Stimulated activated CD8-positive, alpha-beta memory T cell treated with anti-CD3 and anti-CD28 coated beads, Interleukin-7, amount 100 ng/mL, for 1 hour (primary cell): ENCODE measurements at regions not wholly inside any gene's neighbourhood (a gene's known extent, or its start where the extent isn't known, plus 50 kb on each side); places are given as distances from the start of the nearest gene placed in this dataset.

Experiments
- DNase-seq, 2 donors: peaks; one replicate each; pipeline ENCODE4 v3.0.0-alpha.2; 2020; ENCODE audit warnings: low read depth in 2 of 2

DNA sequence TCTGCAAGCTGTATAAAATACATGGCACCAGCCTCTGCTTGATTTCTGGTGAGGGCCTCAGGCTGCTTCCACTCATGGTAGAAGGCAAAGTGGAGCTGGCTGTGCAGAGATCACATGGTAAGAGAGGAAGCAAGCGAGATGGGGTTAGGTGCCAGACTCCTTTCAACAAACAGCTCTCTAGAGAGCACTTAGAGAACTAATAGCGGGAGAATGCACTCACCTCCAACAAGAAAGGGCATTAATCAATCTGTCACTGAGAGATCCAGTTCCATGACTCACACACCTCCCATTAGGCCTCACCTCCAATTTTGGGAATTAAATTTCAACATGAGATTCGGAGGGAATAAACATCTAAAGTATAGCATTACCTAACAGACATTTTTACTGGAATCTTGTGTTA lies 644.1 kb upstream of the ARRDC4 start:
- DNase-seq: no peak

DNA sequence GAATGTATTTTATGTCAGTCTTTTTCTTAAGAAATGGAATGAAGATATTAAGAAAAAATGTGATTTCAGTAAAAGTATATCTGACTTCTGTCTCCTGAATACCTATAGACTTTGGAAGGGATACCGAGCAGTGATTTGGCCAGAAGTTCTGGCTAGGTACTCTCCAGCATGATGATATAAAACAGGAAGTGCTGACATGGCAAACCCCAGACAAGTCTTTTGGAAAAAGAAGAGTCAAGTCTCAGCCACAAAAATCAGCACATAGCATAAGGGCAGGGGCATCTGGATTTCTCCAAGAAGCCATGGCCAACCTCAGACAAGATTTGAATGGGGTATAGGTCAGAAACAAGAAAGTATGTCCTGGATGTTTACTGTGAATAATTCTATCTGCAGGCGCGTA lies 643.3 kb upstream of the ARRDC4 start:
- no peak for DNase-seq

DNA sequence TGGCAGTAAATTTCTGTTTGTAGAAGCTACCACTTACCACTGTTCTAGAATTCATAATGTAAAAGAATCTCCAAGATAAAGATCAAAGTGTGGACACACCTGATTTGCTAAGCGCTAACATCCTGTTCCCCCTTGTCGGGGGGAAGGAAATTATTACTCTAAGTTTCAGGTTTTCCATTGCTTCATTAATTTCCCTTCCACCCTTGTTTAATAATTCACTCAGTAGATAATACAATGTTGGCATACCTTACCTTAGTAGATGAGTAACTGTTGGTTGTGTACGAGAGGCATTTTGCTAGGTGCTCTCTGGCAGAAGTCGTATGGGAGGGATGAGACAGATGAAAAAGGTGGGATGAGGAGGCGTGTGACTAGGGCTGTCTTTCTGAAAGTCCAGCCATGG lies 641.2 kb upstream of the ARRDC4 start:
- no peak for DNase-seq

DNA sequence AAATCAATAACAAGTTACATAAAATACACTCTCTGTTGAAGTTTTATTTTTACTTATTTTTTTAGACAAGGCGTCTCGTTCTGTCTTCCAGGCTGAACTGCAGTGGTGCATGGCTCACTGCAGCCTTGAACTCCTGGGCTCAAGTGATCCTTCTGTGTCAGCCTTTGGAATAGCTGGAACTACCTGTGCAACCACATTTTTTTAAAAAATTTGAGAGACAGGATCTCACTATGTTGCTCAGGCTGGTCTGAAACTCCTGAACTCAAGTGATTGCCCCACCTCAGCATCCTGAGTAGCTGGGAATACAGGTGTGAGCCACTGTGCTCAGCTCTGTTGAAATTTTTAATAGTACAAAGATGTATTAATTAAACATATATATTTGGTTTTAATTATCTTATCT lies 614.3 kb upstream of the ARRDC4 start:
- no peak for DNase-seq

DNA sequence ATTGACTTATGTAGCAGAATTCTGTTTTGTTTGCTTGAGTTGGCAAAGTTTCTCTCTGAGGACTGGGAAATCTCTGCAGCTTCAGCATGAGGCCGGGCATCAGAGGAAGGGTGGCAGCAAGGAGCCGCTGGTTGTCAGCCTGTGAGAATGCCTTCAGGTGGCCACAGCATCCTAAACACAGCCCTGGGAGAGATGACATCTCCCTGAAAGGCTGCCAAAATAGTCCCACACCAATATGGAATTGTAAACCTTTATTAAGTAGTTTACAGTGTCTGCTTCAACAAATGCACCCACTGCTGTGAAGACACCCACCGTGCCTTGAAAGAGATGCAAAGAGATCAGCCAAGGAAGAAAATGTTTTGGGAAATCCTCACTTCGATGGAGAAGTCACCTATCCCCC lies 609.7 kb upstream of the ARRDC4 start:
- no peak for DNase-seq

DNA sequence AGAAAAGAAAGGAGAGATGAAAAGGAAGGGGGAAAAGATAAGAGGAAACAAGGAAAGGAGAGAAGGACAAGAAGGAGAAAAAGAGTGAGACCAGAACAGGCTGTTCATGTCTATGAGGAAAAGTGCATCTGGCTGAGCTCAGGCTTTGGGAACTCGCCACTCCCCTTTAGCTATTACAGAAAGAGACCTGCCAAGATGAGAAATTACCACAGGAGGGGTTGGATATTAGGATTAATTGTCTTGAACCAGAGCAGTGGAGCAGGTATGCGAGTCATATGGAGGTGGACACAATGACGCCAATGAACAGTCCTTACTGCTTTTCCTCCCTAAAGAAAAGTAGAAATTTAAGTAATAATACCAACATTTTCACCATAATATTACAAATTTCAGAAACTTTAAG lies 577.0 kb upstream of the ARRDC4 start:
- no peak for DNase-seq

DNA sequence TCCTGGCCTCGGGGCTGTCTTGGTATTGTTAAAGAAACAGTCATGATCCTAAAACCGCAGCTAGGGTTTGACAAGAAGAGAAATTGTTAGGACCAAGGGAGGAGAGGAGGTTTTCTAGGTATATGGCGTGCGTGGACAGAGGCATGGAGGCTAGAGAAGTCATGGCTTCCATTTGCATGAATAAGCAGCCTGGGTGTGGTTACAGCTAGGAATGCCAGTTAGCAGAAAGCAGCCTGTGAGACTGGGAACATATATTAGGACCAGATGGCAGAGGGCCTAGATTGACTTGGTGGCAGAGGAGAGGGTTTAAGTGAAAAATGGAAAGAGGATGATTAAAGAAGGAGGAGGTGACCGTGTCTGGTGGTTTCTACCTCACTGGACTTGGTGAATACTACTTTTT lies 573.6 kb upstream of the ARRDC4 start:
- no peak for DNase-seq

DNA sequence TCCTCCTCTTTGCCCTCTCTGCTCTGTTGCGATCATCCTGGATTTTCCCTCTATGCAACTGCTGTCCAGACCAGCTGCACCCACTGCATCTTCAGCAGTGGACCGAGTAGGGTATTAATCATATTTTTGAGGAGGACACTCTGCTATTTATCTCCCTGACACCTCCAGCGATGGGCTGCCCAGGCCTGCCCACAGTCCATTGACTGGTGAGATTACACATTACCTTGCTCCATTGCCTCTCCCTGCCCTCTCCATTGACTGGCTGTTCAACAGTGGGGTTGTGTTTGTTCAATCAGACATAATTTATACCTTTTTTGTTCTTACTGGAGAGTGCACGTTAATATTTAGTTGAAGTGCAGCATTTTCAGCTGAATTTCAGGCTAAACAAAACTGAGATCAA lies 559.3 kb upstream of the ARRDC4 start:
- no peak for DNase-seq

DNA sequence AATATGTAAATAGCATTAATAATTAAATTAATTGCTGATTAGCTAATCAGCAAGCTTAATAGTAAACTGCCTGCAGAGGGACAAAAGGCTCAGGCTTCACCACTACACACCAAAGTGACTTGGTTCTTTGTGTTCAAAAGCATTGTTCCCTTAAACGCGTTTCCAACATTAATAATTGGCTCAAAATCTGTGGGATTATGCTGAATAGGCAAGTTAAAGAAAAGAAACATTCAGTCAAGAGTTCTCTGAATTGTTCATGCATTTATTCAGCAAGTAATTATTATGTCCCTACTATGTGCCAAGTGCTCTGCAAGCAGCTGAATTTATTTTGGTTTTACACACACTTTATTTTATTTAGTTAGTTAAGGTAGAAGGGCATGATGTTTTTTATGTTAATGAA lies 558.5 kb upstream of the ARRDC4 start:
- no peak for DNase-seq

DNA sequence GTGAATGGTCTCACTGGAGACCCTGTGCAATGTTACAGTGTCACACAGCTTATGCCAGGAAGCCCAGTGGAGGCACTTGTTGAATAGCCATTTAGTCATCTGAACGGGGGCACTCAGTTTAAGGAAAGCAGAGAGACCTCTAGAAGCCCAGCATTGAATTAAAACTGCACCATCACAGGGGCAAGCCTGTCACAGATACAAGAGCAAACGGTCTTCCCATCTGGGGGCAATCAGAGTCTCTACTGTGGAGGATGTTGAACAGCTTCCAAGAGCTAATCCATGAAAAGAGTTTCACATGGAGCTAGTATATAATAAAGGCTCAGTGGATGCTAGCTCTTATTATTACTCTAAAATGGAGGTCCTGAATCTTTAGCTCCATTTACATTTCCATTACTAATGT lies 553.7 kb upstream of the ARRDC4 start:
- no peak for DNase-seq

DNA sequence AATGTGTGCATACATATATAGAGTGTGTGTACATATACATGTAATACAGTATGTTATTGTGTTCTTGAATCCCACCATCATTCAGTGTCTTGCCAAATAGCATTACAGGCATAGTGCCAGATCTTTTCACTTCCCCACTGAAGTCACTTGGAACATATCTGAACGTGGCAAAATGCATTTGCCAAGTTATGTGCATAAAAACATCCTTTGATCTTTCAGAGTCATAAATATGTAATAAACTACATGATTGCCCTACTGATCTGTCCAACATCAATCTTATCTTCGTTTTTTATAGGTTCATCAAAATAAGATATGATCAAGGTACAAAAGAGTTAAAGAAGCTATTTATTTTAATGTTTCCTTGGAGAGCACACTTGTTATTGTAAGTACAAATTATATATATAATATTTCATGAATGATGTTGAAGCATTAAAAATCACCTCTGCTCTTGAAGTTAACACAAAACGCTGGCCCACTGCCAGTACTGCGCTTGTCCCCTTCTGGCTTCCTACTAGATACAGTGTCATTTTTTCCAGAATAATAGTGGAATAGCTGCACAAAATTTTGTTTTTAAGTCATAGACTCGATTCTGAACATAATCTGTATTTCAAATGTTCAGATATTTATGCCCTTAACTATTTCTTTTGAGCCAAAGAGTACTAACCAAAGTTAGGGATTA lies 549.5 kb upstream of the ARRDC4 start:
- no peak for DNase-seq

DNA sequence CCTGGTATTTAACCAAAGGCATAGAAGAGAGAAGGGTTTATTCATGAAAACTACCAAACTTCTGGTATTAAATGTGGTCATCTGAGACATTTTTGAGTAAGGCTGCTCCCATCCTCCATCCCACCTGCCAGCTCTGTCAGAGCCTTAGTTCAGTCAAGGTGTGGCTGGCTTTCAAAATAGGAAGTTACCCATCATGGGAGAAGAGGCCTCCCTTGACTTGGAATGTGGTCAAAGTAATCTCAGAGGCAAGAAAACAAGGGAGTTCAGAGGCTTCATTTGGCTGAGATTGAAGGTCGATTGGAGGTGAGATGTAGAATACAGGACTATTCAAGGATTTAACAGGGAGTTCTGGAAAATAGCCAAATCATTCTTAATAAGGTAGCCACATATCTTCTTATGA lies 540.4 kb upstream of the ARRDC4 start:
- DNase-seq: no peak

DNA sequence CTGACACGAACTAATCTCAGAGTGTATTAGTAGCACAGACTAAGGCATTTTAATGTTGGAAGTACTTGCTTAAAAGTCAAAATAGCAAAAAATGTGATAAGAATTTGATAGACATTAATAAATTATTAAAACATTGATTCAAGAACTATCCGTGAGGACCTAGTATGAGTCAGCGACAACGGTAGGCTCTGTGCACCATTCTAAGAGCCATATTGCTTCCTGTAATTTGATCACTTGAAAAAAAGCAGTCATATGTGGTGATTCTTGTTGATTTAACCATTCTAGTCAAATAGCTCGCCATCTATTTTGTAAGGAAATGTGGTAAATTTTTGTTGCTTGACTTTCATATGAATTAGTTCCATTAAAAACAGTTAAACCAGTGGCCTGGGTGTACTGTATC lies 534.9 kb upstream of the ARRDC4 start:
- no peak for DNase-seq

DNA sequence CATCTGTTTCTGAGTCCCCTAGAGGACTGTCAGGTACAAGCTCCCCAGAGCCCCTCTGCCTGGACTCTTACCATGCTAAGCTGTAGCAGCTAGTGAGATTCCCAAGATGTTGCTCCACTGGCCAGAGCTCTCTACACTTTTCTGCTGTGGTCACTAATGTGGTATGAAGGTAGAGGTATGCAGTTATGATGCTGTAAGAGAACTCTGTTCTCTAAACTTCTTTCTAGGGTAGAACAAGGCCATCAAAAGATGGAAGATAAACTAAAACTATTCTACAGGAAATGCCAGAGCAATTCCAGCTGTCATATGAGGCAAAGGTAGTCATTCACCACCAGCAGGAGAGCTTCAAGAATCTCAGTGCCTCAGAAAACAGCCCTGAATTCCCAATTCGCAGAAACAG lies 517.4 kb upstream of the ARRDC4 start:
- no peak for DNase-seq

DNA sequence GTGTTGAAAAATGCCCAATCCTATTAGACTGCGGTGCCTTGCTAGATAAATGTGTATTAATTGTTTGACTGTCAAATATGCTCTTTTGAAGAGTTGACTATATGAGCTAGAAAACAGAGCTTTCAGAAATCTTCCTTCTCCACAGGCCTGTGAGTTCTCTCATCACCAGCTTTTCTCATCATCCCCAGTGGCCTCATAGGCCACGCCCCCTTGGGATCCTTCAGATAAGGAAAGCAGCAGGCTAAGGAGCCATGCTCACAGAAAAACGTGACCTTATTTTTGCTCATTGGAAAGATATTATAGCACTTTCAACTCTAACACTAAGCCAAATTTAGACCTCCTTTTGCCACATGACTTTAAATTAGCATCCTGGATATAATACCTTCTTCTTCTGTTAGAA lies 514.4 kb upstream of the ARRDC4 start:
- DNase-seq: no peak

DNA sequence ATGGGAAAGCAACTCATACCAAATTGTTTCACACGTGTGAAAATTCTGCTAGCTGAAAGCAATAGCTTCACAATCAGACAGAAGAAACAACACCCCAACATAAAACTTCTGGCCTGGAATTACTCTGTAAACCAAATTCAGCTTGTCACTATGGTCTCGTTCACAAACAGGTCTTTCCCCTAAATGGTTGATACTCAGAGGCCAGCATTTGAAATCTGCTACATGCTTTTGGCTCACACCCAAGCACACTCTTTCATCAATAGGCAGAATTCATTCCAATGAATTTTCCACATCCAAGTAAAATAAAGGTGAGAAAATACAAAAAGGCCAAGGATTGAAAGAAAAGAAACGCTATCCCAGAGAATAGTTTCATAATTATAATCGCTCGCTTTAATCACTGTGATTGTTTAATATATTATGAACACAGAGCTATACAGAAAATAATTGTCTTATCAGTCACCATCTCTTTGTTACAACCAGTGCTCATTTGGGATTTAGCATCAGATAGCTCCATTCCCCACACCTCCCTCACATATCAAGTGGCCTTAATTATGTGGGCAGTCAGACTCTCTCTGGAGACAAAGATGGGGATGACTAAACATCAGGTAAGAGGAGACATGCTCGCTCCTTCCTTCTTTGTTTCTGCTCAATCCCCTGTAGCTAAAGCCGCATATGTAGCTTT lies 503.8 kb upstream of the ARRDC4 start:
- DNase-seq: no peak

DNA sequence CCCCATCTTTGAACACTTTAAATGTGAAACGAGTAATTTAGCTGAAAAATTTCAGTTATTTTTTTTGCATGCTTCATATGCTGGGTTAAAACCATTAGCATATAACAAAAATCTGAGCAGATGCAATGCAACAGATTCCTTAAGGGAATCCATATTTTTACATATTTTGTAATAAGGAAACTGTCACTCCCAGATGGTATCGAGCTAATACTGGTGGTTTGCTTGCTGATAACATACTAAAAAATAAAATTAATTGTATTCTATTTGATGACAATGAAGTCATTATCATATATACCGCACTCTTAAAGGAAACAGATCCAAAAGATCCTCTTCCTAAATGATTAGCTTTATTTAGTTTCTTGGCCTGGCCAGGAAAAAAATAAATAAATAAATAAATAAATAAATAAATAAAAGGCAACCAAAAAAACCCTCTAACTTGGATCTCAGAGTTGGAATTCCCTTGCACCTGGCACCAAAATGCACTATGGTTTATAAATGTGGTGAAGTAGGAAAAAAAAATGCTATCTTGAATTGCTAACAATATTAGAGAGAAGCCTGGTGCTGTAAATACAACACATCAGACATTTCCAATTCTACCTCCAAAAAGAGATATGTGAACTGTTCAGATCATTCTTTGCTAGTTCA lies 503.2 kb upstream of the ARRDC4 start:
- no peak for DNase-seq

DNA sequence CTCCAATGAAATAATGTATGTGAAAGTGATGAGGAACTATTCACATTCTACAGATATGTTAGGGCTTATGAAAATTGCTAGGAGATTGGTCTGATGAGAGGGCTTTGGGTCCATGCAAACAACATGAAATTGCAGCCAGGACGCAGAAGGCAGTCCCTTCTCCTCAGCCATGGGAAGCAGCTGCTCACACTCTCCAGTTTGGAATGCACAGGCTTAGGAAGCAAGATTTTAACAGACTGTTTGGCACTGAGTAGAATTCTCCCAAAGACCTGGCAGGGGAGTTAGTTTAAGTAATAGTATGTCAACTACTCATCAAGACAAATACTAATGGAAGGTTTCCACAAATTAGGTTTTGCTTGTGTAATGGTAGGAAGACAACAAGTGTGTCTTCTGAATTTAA lies 500.7 kb upstream of the ARRDC4 start:
- no peak for DNase-seq

DNA sequence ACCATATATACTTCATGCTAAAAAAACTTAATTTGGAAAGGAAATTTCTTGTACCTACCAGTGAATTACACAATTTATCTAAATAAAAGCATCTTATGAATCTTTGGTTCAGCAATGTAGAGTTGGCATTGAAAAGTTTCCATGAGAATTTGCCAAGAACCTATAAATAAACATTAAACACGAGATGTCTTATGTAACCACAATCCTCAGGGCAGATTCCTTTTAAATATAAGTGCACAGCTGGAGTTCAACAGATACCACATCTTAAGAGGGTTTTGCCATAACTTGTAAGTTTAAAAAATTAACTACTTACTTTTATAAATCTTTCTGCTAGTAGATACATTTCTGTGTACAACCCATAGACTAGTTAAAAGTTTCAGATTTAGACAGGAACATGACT lies 499.3 kb upstream of the ARRDC4 start:
- no peak for DNase-seq

DNA sequence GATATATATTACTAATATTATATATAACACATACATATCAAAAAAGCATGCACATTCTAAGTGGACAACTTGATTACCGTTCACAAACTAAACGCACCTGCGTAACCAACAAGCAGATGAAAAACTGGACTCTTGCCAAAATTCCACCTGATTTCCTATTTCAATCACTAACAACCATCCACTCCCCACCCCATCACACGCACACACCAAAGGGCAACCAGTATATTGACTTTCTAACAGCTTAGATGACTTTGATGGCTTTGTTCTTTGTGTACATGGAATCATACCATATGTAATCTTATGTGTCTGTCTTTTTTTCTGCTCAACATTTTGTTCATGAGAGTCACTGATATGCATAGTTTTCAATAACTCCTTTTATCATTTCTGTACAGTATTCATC lies 496.8 kb upstream of the ARRDC4 start:
- no peak for DNase-seq

DNA sequence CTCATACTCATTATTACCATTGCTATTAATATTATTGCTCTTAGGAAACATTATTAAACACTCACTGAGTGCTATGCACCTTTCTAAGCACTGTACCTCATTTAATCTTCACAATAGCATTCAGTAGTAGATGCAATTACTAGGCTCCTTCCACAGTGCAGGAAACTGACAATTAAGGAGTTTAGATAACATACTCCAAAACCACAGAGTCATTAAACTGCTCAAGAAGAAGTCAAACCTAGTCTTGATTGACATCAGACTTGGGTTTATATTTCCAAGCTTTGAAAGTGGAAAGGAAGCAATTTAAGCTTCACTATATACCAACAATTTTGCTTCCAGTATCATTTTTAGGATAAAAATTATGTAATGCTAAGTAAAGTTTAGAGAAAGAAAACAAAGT lies 490.1 kb upstream of the ARRDC4 start:
- no peak for DNase-seq

DNA sequence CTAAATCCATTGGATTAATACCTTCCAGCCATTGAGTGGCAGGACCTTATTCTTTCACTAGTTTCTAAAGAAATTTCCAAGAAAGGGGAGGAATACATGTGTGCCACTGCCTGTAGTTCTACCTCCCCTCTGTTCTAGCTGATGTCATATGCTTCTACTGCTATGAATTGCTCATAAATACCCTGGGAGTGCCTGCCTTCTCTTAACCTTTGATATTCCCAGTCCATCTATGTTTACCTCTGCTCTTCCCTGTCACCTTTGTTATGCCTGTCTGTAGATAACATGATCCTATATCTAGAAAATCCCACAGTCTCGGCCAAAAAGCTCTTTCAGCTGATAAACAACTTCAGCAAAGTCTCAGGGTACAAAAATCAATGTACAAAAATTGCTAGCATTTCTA lies 486.9 kb upstream of the ARRDC4 start:
- DNase-seq: no peak

DNA sequence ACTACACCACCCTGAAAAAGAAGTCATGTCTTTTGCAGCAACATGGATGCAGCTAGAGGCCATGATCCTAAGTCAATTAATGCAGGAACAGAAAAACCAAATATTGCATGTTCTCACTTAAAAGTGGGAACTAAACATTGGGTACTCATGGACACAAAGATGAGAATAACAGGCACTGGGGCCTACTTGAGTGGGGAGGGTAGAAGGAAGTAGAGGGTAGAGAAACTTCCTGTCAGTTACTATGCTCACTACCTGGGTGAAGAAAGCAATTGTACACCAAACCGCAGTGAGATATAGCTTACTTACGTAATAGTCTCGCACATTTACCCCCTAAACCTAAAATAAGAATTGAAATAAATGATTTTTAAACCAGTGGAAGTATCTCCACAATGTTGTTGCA lies 480.5 kb upstream of the ARRDC4 start:
- no peak for DNase-seq

DNA sequence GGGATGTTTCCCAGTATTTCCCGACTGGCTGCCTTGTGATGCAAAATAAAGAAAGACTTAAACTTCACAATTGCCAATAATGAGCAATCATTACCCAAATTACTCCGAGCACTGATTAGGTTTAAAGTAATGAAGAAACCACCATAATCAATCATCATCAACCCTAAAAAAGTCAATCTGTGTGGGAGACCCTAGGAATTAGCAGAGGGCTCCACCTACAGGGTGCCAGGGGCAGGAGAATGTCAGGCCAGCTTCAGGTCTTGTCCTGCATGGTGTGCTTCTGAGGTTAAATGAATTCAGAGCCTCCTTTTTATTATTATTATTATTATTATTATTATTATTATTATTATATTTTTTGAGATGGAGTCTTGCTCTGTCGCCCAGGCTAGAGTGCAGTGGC lies 478.0 kb upstream of the ARRDC4 start:
- DNase-seq: no peak
